NCI-H524 (cell line): ENCODE measurements at regions not wholly inside any gene's neighbourhood (a gene's known extent, or its start where the extent isn't known, plus 50 kb on each side); places are given as distances from the start of the nearest gene placed in this dataset.
A peak's percentile ranks its signal among the peaks of the same experiment; 100 is the strongest.
"Not testable (repeated sequence)": the region's sequence is repeated elsewhere in the genome, so short reads cannot be mapped to it uniquely, and the experiment has no call there.

Source experiments
- DNase-seq, 2 experiments: peaks; one replicate each; lab custom pipeline; 2025; lab: John Stamatoyannopoulos, UW

- no peak for DNase-seq
Measured at GRCh38 chr17:27944546-27945332, 51.6 kb upstream of the LYRM9 start.

GRCh38 chr17:27945333-27945616 lies 52.1 kb upstream of the LYRM9 start:
- DNase-seq, result no peak

GRCh38 chr17:27945953-27946352 lies 52.8 kb upstream of the LYRM9 start:
- no peak for DNase-seq

- DNase-seq, result no peak
Measured at GRCh38 chr17:27946513-27946912, 53.3 kb upstream of the LYRM9 start.

GRCh38 chr17:27947005-27947406 lies 53.8 kb upstream of the LYRM9 start:
- DNase-seq, result peak; percentile 98 to 99

- DNase-seq, result no peak
Measured at GRCh38 chr17:27949304-27949703, 56.1 kb upstream of the LYRM9 start.

GRCh38 chr17:27950225-27950624 lies 57.1 kb upstream of the LYRM9 start:
- DNase-seq, result not testable (repeated sequence)

GRCh38 chr17:27950995-27951394 lies 57.8 kb upstream of the LYRM9 start:
- peak; percentile 68 to 83 for DNase-seq

GRCh38 chr17:27951872-27952271 lies 58.7 kb upstream of the LYRM9 start:
- DNase-seq, result no peak

- DNase-seq, result no peak
Measured at GRCh38 chr17:27952366-27952765, 59.2 kb upstream of the LYRM9 start.

- no peak for DNase-seq
Measured at GRCh38 chr17:27954548-27955495, 61.7 kb upstream of the LYRM9 start.

- peak; percentile 24 to 45 for DNase-seq
Measured at GRCh38 chr17:27956601-27957445, 63.7 kb upstream of the LYRM9 start.

- DNase-seq, result not testable (repeated sequence)
Measured at GRCh38 chr17:27957446-27957793, 64.3 kb upstream of the LYRM9 start.

- no peak for DNase-seq
Measured at GRCh38 chr17:27958708-27959381, 65.7 kb upstream of the LYRM9 start.

- no peak for DNase-seq
Measured at GRCh38 chr17:27959382-27959709, 66.2 kb upstream of the LYRM9 start.

- DNase-seq, result no peak
Measured at GRCh38 chr17:27960183-27960849, 67.2 kb upstream of the LYRM9 start.

- DNase-seq, result not testable (repeated sequence)
Measured at GRCh38 chr17:27962581-27962980, 69.4 kb upstream of the LYRM9 start.

- DNase-seq, result no peak
Measured at GRCh38 chr17:27965224-27965623, 72.1 kb upstream of the LYRM9 start.

- DNase-seq, result no peak
Measured at GRCh38 chr17:27968206-27968732, 74.2 kb upstream of the NLK start.

GRCh38 chr17:27970587-27970986 lies 71.9 kb upstream of the NLK start:
- no peak for DNase-seq
